ENCODE measurements at regions not wholly inside any gene's neighbourhood (a gene's known extent, or its start where the extent isn't known, plus 50 kb on each side); places are given as distances from the start of the nearest gene placed in this dataset.
A peak's percentile ranks its signal among the peaks of the same experiment; 100 is the strongest.

- H3K14ac ChIP-seq (ENCODE audit: insufficient read depth, low read length) = no peak overlapping the region
- H3K4me2 ChIP-seq (ENCODE audit: insufficient read depth, insufficient read length, low read length) = no peak overlapping the region
- H2AFZ ChIP-seq (ENCODE audit: low read length) = no peak overlapping the region
- H4K5ac ChIP-seq (ENCODE audit: insufficient read length, low read depth, low read length) = no peak overlapping the region
- no peaks in the 10 kb centered on the region for H3K79me2 ChIP-seq (ENCODE audit: insufficient read depth, low read length)
- DNase-seq = no peak
- no peaks in the 10 kb centered on the region for H3K9me3 ChIP-seq (ENCODE audit: control insufficient read depth, low read depth, low read length)
- no peak overlapping the region for H2AK5ac ChIP-seq (ENCODE audit: insufficient read length, low read length)
- H3K9ac ChIP-seq (ENCODE audit: extremely low read depth, insufficient read length, low read length) = no peak overlapping the region
- no peak overlapping the region for H2BK15ac ChIP-seq (ENCODE audit: low read depth, low read length)
- H3K4me1 Mint-ChIP-seq = peaks cover 5 to 9% of the 10 kb centered on the region in 2 experiments; a peak in 3 of 4 replicates
- no peak overlapping the region for H3K27ac ChIP-seq (ENCODE audit: insufficient read length, low read depth, low read length)
- H3T11ph ChIP-seq (ENCODE audit: low read length) = no peak overlapping the region
- H4K8ac ChIP-seq (replicated peaks; ENCODE audit: insufficient read length, low read depth, low read length) = no peak overlapping the region
- H2BK120ac ChIP-seq (ENCODE audit: low read depth, low read length, poor library complexity, severe bottlenecking) = no peak overlapping the region
- H3K27me3 ChIP-seq (ENCODE audit: insufficient read depth, low read length) = no peaks in the 10 kb centered on the region
- H3K4me1 ChIP-seq (ENCODE audit: insufficient read depth, low read length) = no peaks in the 10 kb centered on the region; the same call in 1 of the 2 replicates
- no peaks in the 10 kb centered on the region for H3K27me3 Mint-ChIP-seq (ENCODE audit: low read depth)
- H2BK5ac ChIP-seq (ENCODE audit: insufficient read length, low read length) = no peak overlapping the region
- H3K9me3 Mint-ChIP-seq = no peaks in the 10 kb centered on the region
- no peak overlapping the region for H2BK20ac ChIP-seq (ENCODE audit: low read depth, low read length, poor library complexity, severe bottlenecking)
- H3K18ac ChIP-seq (ENCODE audit: insufficient read length, low read depth, low read length) = no peak overlapping the region
- peak overlapping the region in 1 of 3 experiments; percentile 10; a peak in 2 of 7 replicates for H3K27ac Mint-ChIP-seq
- H3K23ac ChIP-seq (ENCODE audit: insufficient read length, low read depth, low read length) = no peak overlapping the region
- no peaks in the 10 kb centered on the region for H3K36me3 Mint-ChIP-seq (ENCODE audit: insufficient read depth in 1 of 3, low read depth in 3 of 3)
- no peaks in the 10 kb centered on the region for H3K79me1 ChIP-seq (ENCODE audit: insufficient read depth, low read depth, low read length, poor library complexity, severe bottlenecking)
- H3K56ac ChIP-seq (ENCODE audit: insufficient read length, low read depth, low read length) = no peak overlapping the region
- H3K4ac ChIP-seq (ENCODE audit: low read depth, low read length) = no peak overlapping the region
- no peaks in the 10 kb centered on the region for H3K23me2 ChIP-seq (ENCODE audit: insufficient read length, low read depth, low read length, poor library complexity, severe bottlenecking)
- no peak overlapping the region for H4K91ac ChIP-seq (ENCODE audit: insufficient read length, low read depth, low read length)
- no peak overlapping the region for H3K4me3 Mint-ChIP-seq
- no peaks in the 10 kb centered on the region for H4K20me1 ChIP-seq (ENCODE audit: control insufficient read depth, insufficient read depth, insufficient read length)
- no CpG with 5 or more reads among the region's 7 CpGs for WGBS (ENCODE audit: extremely low coverage, insufficient read length, low lambda C conversion rate)
- no peak for TF ChIP-seq CTCF (conservative IDR thresholded peaks at IDR 0.05)
- H2BK12ac ChIP-seq (ENCODE audit: insufficient read length, low read depth, low read length) = no peak overlapping the region
These were observed 117.7 kb upstream of the CCDC90B start for GRCh38 chr11:83403691-83404389.
